K562 (cell line): ENCODE measurements at regions not wholly inside any gene's neighbourhood (a gene's known extent, or its start where the extent isn't known, plus 50 kb on each side); places are given as distances from the start of the nearest gene placed in this dataset.

Source experiments
- ATAC-seq: fragments of 200-7000 bp; cut with Tn5 transposase; 3 replicates; pipeline ENCODE4 v1.9.1; 2020; ENCODE audit warnings: moderate library complexity
- BruUV-seq: library from RNA; stranded (reverse); fragments of 400-500 nt; replicated peaks from 2 replicates; lab custom pipeline; 2021; lab: Mats Ljungman, UMichigan
- CTCF ChIA-PET: fragments of 300-600 bp; formaldehyde crosslinking; extraction: SDS; loops from one replicate; lab custom pipeline; 2021; ENCODE audit warnings: low intra/inter-chr PET ratio; lab: Yijun Ruan, JAX
- POLR2A ChIA-PET: fragments of 300-600, 350-650 bp; sonication (Branson Sonifier 250); formaldehyde crosslinking; extraction: SDS; loops from one replicate; lab custom pipeline; 2021; ENCODE audit warnings: antibody characterized with exemption, inconsistent platforms; lab: Yijun Ruan, JAX
- DNase-seq, 4 experiments: peaks; one replicate each; pipeline versions ENCODE4 v3.0.0 to v3.0.0-alpha.2; 2011 to 2018; ENCODE audit warnings: low spot score in 3 of 4, mixed read lengths in 3 of 4; ENCODE audit errors: extremely low read depth in 1 of 4
- FAIRE-seq: peaks from 2 replicates; lab custom pipeline; 2011; peaks lifted over from hg19 to GRCh38; lab: Jason Lieb, UNC
- H2AFZ ChIP-seq: 2 replicates; pipeline ENCODE4 v1.6.0; 2011; ENCODE audit warnings: low read depth, low read length, control low read depth, inconsistent platforms
- H3K27ac ChIP-seq: fragments of 200-600 bp; 3 replicates; pipeline ENCODE4 v1.8.0; 2011; ENCODE audit warnings: low read depth, mild to moderate bottlenecking, control low read depth, inconsistent platforms, low read length, moderate library complexity, mixed read lengths; ENCODE audit errors: extremely low read depth
- H3K27me3 ChIP-seq, 2 experiments: fragments of 300-600 bp in 1 of 2; 2 replicates in 1 of 2; 3 replicates in 1 of 2; pipeline versions ENCODE4 v1.6.0 to v1.8.0; 2011; ENCODE audit warnings: inconsistent platforms in 2 of 2, low read length in 2 of 2, mild to moderate bottlenecking in 1 of 2, mixed read lengths in 1 of 2, moderate library complexity in 1 of 2; ENCODE audit not compliant: control insufficient read depth in 2 of 2, insufficient read depth in 2 of 2
- H3K36me3 ChIP-seq: fragments of 300-600 bp; 3 replicates; pipeline ENCODE4 v1.8.0; 2011; ENCODE audit warnings: mild to moderate bottlenecking, low read length, inconsistent platforms; ENCODE audit not compliant: control insufficient read depth, insufficient read depth
- H3K4me1 ChIP-seq, 2 experiments: fragments of 200-600 bp in 1 of 2; replicated peaks in 1 of 2; 2 replicates in 1 of 2; 3 replicates in 1 of 2; pipeline versions ENCODE4 v1.5.1 to v1.8.0; 2011; ENCODE audit warnings: inconsistent platforms in 2 of 2, low read length in 2 of 2, mild to moderate bottlenecking in 1 of 2, mixed read lengths in 1 of 2, moderate library complexity in 1 of 2; ENCODE audit not compliant: control insufficient read depth in 2 of 2, insufficient read depth in 2 of 2
- H3K4me2 ChIP-seq: 2 replicates; pipeline ENCODE4 v1.6.1; 2011; ENCODE audit warnings: low read length, control low read depth, inconsistent platforms, mixed read lengths; ENCODE audit not compliant: insufficient read depth
- H3K4me3 ChIP-seq: fragments of 200-600 bp; sonication (generic), shearing (Covaris generic); 2 replicates; pipeline ENCODE4 v1.5.1; 2016; ENCODE audit warnings: control low read depth, inconsistent platforms
- H3K79me2 ChIP-seq: fragments of 200-600 bp; 3 replicates; pipeline ENCODE4 v1.8.0; 2011; ENCODE audit warnings: low read length, inconsistent platforms; ENCODE audit not compliant: control insufficient read depth, insufficient read depth
- H3K9ac ChIP-seq, 2 experiments: 2 replicates each; pipeline versions ENCODE4 v1.6.0 to v1.6.1; 2011; ENCODE audit warnings: low read depth in 2 of 2, low read length in 2 of 2, control low read depth in 1 of 2, inconsistent platforms in 1 of 2, mild to moderate bottlenecking in 1 of 2, mixed read lengths in 1 of 2; ENCODE audit not compliant: insufficient read depth in 1 of 2
- H3K9me1 ChIP-seq: one replicate; pipeline ENCODE4 v1.6.0; 2011; ENCODE audit warnings: inconsistent platforms, mild to moderate bottlenecking, low read length, moderate library complexity; ENCODE audit not compliant: control insufficient read depth, insufficient read depth
- H3K9me3 ChIP-seq: replicated peaks from 2 replicates; pipeline ENCODE4 v1.5.1; 2011; ENCODE audit warnings: low read depth, low read length, inconsistent platforms; ENCODE audit not compliant: control insufficient read depth, insufficient read depth
- H4K20me1 ChIP-seq: replicated peaks from 2 replicates; pipeline ENCODE4 v1.6.1; 2011; ENCODE audit warnings: low read length, inconsistent platforms, mixed read lengths; ENCODE audit not compliant: control insufficient read depth, insufficient read depth
- CBX8 ChIP-seq: fragments of 200-600 bp; sonication (generic); IDR thresholded peaks from 2 replicates; pipeline ENCODE4 v1.6.1; 2012; ENCODE audit warnings: borderline replicate concordance, mixed run types, low read depth, mild to moderate bottlenecking, moderate library complexity, mixed read lengths, low read length, control low read depth, inconsistent platforms; ENCODE audit not compliant: poor library complexity, severe bottlenecking; ENCODE audit errors: extremely low read depth
- ELF1 ChIP-seq: fragments of 200-800 bp; sonication (Bioruptor generic); IDR thresholded peaks from 2 replicates; pipeline ENCODE4 v1.6.1; 2016; ENCODE audit warnings: missing genetic modification characterization, missing compliant biosample characterization
- FOXA1 ChIP-seq: fragments of 450-650 bp; IDR thresholded peaks from 2 replicates; pipeline ENCODE4 v1.6.1; 2016; ENCODE audit warnings: mild to moderate bottlenecking, borderline replicate concordance
- HDAC6 ChIP-seq: IDR thresholded peaks from 2 replicates; pipeline ENCODE4 v1.6.1; 2012; ENCODE audit warnings: low read depth, mild to moderate bottlenecking, control low read depth, inconsistent platforms, low read length, moderate library complexity
- HOXB6 ChIP-seq: fragments of 250-450 bp; sonication (Bioruptor Pico); IDR thresholded peaks from 2 replicates; pipeline ENCODE4 v1.5.1; 2022; ENCODE audit warnings: mild to moderate bottlenecking, borderline replicate concordance
- OTX1 ChIP-seq: fragments of 450-650 bp; formaldehyde crosslinking; IDR thresholded peaks from 2 replicates; pipeline ENCODE4 v1.4.0; 2022; ENCODE audit warnings: mild to moderate bottlenecking
- SMC3 ChIP-seq: conservative IDR thresholded peaks from 2 replicates; pipeline ENCODE4 v1.6.1; 2011; ENCODE audit warnings: low read depth, low read length, improper control_type of control experiment; ENCODE audit not compliant: insufficient read depth
- SREBF2 ChIP-seq: sonication (generic); formaldehyde crosslinking; IDR thresholded peaks from 2 replicates; pipeline ENCODE4 v1.4.0; 2020; ENCODE audit warnings: mild to moderate bottlenecking, missing genetic modification reagents
- SRSF1 ChIP-seq: fragments of 200-400 bp; formaldehyde crosslinking; IDR thresholded peaks from 2 replicates; pipeline ENCODE4 v1.6.1; 2017; ENCODE audit warnings: mild to moderate bottlenecking, low read depth, low read length, moderate library complexity
- SRSF7 ChIP-seq: fragments of 200-400 bp; formaldehyde crosslinking; optimal IDR thresholded peaks from 2 replicates; pipeline ENCODE3; 2017; ENCODE audit warnings: mild to moderate bottlenecking, low read depth, low read length
- U2AF2 ChIP-seq: fragments of 200-400 bp; formaldehyde crosslinking; optimal IDR thresholded peaks from 2 replicates; pipeline ENCODE3; 2017; ENCODE audit warnings: low read depth, mild to moderate bottlenecking, low read length
- ZNF431 ChIP-seq: sonication (generic); formaldehyde crosslinking; IDR thresholded peaks from 2 replicates; pipeline ENCODE4 v1.8.0; 2022; ENCODE audit warnings: mild to moderate bottlenecking, missing genetic modification reagents
- in situ Hi-C: fragments of 300-500 bp; cut with MboI; formaldehyde crosslinking; loops from 4 replicates; pipeline ENCODE4 v1.15.0; 2018; ENCODE audit warnings: inconsistent platforms, mixed read lengths
- intact Hi-C: fragments of 100-400 bp; cut with micrococcal nuclease; formaldehyde crosslinking; loops from 2 replicates; pipeline ENCODE4 v1.14.2; 2022
- TF ChIP-seq, protein P1 (sequence below): sonication (generic); formaldehyde crosslinking; IDR thresholded peaks from 2 replicates; pipeline ENCODE4 v1.8.1; 2023; ENCODE audit warnings: missing genetic modification reagents, mild to moderate bottlenecking, borderline replicate concordance
- TF ChIP-seq, protein P2 (sequence below): fragments of 450-650 bp; formaldehyde crosslinking; conservative IDR thresholded peaks from 2 replicates; pipeline ENCODE4 v1.4.0; 2022; ENCODE audit warnings: mild to moderate bottlenecking, missing genetic modification characterization
- TF ChIP-seq, protein P3 (sequence below): fragments of 250-450 bp; sonication (Bioruptor Pico); IDR thresholded peaks from 2 replicates; pipeline ENCODE4 v1.4.0; 2020; ENCODE audit warnings: mild to moderate bottlenecking, moderate library complexity

DNA sequence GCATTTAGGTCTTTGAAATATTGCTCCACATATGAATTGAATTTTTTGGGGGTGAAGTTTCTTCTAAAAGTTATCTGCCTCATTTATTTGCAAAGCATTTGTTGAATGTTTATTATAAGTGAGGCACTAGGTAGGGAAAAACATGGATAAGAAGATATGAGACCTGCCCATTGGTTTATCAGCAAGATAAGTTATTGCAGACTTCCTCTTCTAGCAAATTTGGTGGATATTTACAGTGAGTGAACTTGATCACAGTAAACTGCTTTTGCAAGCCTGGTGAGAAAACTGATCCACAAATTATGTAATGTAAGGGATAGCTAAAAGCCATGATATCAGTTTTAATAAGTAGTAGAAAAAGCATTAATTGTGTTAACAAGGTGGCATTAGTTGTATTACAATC is 364.8 kb downstream of the SOCS6 start:
- Histone ChIP-seq H3K27ac (no peak overlapping the region), H3K27me3 (no peaks in the 10 kb centered on the region), H4K20me1 (no peaks in the 10 kb centered on the region), H3K79me2 (no peaks in the 10 kb centered on the region), H3K36me3 (no peaks in the 10 kb centered on the region), H3K9me3 (no peaks in the 10 kb centered on the region), H3K4me2 (no peak overlapping the region), H3K9ac (no peak overlapping the region), H3K4me3 (no peak overlapping the region), H3K9me1 (no peaks in the 10 kb centered on the region), H3K4me1 (no peaks in the 10 kb centered on the region), H2AFZ (no peak overlapping the region)
- ChIA-PET POLR2A (no interaction called here), CTCF (no interaction called here)
- intact Hi-C loops = no loop called here
- in situ Hi-C loops = no loop called here
- no TSS peak for BruUV-seq
- ATAC-seq = no peak
- DNase-seq = no peak
- no peak for FAIRE-seq
- TF ChIP-seq SRSF1 = no peak
- TF ChIP-seq FOXA1 = no peak
- TF ChIP-seq, protein P1, sequence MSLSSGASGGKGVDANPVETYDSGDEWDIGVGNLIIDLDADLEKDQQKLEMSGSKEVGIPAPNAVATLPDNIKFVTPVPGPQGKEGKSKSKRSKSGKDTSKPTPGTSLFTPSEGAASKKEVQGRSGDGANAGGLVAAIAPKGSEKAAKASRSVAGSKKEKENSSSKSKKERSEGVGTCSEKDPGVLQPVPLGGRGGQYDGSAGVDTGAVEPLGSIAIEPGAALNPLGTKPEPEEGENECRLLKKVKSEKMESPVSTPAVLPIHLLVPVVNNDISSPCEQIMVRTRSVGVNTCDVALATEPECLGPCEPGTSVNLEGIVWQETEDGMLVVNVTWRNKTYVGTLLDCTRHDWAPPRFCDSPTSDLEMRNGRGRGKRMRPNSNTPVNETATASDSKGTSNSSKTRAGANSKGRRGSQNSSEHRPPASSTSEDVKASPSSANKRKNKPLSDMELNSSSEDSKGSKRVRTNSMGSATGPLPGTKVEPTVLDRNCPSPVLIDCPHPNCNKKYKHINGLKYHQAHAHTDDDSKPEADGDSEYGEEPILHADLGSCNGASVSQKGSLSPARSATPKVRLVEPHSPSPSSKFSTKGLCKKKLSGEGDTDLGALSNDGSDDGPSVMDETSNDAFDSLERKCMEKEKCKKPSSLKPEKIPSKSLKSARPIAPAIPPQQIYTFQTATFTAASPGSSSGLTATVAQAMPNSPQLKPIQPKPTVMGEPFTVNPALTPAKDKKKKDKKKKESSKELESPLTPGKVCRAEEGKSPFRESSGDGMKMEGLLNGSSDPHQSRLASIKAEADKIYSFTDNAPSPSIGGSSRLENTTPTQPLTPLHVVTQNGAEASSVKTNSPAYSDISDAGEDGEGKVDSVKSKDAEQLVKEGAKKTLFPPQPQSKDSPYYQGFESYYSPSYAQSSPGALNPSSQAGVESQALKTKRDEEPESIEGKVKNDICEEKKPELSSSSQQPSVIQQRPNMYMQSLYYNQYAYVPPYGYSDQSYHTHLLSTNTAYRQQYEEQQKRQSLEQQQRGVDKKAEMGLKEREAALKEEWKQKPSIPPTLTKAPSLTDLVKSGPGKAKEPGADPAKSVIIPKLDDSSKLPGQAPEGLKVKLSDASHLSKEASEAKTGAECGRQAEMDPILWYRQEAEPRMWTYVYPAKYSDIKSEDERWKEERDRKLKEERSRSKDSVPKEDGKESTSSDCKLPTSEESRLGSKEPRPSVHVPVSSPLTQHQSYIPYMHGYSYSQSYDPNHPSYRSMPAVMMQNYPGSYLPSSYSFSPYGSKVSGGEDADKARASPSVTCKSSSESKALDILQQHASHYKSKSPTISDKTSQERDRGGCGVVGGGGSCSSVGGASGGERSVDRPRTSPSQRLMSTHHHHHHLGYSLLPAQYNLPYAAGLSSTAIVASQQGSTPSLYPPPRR (CRISPR knock-in tag) = no peak
- no peak for TF ChIP-seq ZNF431 (CRISPR knock-in tag)
- no peak for TF ChIP-seq U2AF2
- no peak for TF ChIP-seq OTX1 (CRISPR knock-in tag)
- TF ChIP-seq HDAC6 = no peak
- no peak for TF ChIP-seq SRSF7
- TF ChIP-seq, protein P2, sequence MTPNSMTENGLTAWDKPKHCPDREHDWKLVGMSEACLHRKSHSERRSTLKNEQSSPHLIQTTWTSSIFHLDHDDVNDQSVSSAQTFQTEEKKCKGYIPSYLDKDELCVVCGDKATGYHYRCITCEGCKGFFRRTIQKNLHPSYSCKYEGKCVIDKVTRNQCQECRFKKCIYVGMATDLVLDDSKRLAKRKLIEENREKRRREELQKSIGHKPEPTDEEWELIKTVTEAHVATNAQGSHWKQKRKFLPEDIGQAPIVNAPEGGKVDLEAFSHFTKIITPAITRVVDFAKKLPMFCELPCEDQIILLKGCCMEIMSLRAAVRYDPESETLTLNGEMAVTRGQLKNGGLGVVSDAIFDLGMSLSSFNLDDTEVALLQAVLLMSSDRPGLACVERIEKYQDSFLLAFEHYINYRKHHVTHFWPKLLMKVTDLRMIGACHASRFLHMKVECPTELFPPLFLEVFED = no peak
- TF ChIP-seq ELF1 (tag) = no peak
- TF ChIP-seq SMC3 = no peak
- TF ChIP-seq CBX8 = no peak
- TF ChIP-seq, protein P3, sequence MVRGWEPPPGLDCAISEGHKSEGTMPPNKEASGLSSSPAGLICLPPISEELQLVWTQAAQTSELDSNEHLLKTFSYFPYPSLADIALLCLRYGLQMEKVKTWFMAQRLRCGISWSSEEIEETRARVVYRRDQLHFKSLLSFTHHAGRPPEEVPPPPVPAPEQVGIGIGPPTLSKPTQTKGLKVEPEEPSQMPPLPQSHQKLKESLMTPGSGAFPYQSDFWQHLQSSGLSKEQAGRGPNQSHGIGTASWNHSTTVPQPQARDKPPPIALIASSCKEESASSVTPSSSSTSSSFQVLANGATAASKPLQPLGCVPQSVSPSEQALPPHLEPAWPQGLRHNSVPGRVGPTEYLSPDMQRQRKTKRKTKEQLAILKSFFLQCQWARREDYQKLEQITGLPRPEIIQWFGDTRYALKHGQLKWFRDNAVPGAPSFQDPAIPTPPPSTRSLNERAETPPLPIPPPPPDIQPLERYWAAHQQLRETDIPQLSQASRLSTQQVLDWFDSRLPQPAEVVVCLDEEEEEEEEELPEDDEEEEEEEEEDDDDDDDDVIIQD (CRISPR knock-in tag) = no peak
- no peak for TF ChIP-seq HOXB6 (CRISPR knock-in tag)
- TF ChIP-seq SREBF2 (CRISPR knock-in tag) = no peak
